GM18505 (cell line): ENCODE measurements at regions not wholly inside any gene's neighbourhood (a gene's known extent, or its start where the extent isn't known, plus 50 kb on each side); places are given as distances from the start of the nearest gene placed in this dataset.

Experiments used
- ATAC-seq: cut with Tn5 transposase; IDR thresholded peaks from one replicate; pipeline ENCODE4 v1.9.1; 2021; ENCODE audit not compliant: unreplicated experiment
- POLR2A ChIP-seq: IDR thresholded peaks from 4 replicates; pipeline ENCODE4 v1.6.1; 2011; ENCODE audit warnings: borderline replicate concordance; ENCODE audit not compliant: insufficient read depth, insufficient read length; ENCODE audit errors: extremely low read depth

- no peak for ATAC-seq
- TF ChIP-seq POLR2A = no peak
Measured at GRCh38 chr3:176522436-176522835, 674.8 kb downstream of the TBL1XR1 start.

GRCh38 chr3:176521531-176522175 lies 675.6 kb downstream of the TBL1XR1 start:
- no peak for TF ChIP-seq POLR2A
- ATAC-seq = no peak

GRCh38 chr3:176514297-176514696 lies 683.0 kb downstream of the TBL1XR1 start:
- TF ChIP-seq POLR2A = no peak

GRCh38 chr3:176513604-176514003 lies 683.7 kb downstream of the TBL1XR1 start:
- ATAC-seq = no peak
- no peak for TF ChIP-seq POLR2A

More at GRCh38 chr3:176514297-176514696, 683.0 kb downstream of the TBL1XR1 start:
- ATAC-seq = no peak

- no peak for TF ChIP-seq POLR2A
- no peak for ATAC-seq
Measured at GRCh38 chr3:176512037-176512436, 685.2 kb downstream of the TBL1XR1 start.

GRCh38 chr3:176510097-176510496 lies 687.2 kb downstream of the TBL1XR1 start:
- TF ChIP-seq POLR2A = no peak
- ATAC-seq = no peak

- no peak for TF ChIP-seq POLR2A
- no peak for ATAC-seq
Measured at GRCh38 chr3:176505878-176506621, 691.2 kb downstream of the TBL1XR1 start.

GRCh38 chr3:176491084-176491483 lies 706.2 kb downstream of the TBL1XR1 start:
- ATAC-seq = no peak
- no peak for TF ChIP-seq POLR2A

- no peak for ATAC-seq
- TF ChIP-seq POLR2A = no peak
Measured at GRCh38 chr3:176490357-176490756, 706.9 kb downstream of the TBL1XR1 start.

- no peak for TF ChIP-seq POLR2A
- ATAC-seq = no peak
Measured at GRCh38 chr3:176479248-176479647, 718.0 kb downstream of the TBL1XR1 start.

- no peak for TF ChIP-seq POLR2A
- no peak for ATAC-seq
Measured at GRCh38 chr3:176469694-176470205, 727.5 kb downstream of the TBL1XR1 start.

GRCh38 chr3:176463610-176464009 lies 733.7 kb downstream of the TBL1XR1 start:
- ATAC-seq = no peak

GRCh38 chr3:176447369-176447768 lies 749.9 kb downstream of the TBL1XR1 start:
- no peak for TF ChIP-seq POLR2A
- no peak for ATAC-seq

More at GRCh38 chr3:176463610-176464009, 733.7 kb downstream of the TBL1XR1 start:
- no peak for TF ChIP-seq POLR2A

- no peak for TF ChIP-seq POLR2A
- ATAC-seq = no peak
Measured at GRCh38 chr3:176442326-176442725, 755.0 kb downstream of the TBL1XR1 start.

- no peak for TF ChIP-seq POLR2A
- ATAC-seq = no peak
Measured at GRCh38 chr3:176439729-176440128, 757.6 kb downstream of the TBL1XR1 start.

GRCh38 chr3:176431991-176432390 lies 765.3 kb downstream of the TBL1XR1 start:
- TF ChIP-seq POLR2A = no peak
- no peak for ATAC-seq
